Gastroesophageal sphincter (tissue), 3 donors: ENCODE measurements at regions not wholly inside any gene's neighbourhood (a gene's known extent, or its start where the extent isn't known, plus 50 kb on each side); places are given as distances from the start of the nearest gene placed in this dataset.

Experiments used
- EP300 ChIP-seq: sonication (generic); formaldehyde crosslinking; IDR thresholded peaks from one replicate; pipeline ENCODE4 v1.6.1; 2017; ENCODE audit warnings: antibody characterized with exemption, mild to moderate bottlenecking
- POLR2A ChIP-seq, 2 donors: fragments of 450-650 bp; IDR thresholded peaks; one replicate each; pipeline ENCODE4 v1.6.1; 2017; ENCODE audit warnings: antibody characterized with exemption in 2 of 2, mild to moderate bottlenecking in 2 of 2, moderate library complexity in 1 of 2
- POLR2AphosphoS5 ChIP-seq: sonication (generic); formaldehyde crosslinking; IDR thresholded peaks from one replicate; pipeline ENCODE4 v1.6.1; 2017; ENCODE audit warnings: antibody characterized with exemption
- TF ChIP-seq, protein P1 (sequence below), 4 experiments: fragments of 200-600 bp in 2 of 4; fragments of 450-650 bp in 2 of 4; sonication (generic) in 1 of 4; IDR thresholded peaks; one replicate each; pipeline ENCODE4 v1.5.1; 2017 to 2019; ENCODE audit warnings: antibody characterized with exemption in 4 of 4, mild to moderate bottlenecking in 2 of 4, moderate library complexity in 2 of 4

DNA sequence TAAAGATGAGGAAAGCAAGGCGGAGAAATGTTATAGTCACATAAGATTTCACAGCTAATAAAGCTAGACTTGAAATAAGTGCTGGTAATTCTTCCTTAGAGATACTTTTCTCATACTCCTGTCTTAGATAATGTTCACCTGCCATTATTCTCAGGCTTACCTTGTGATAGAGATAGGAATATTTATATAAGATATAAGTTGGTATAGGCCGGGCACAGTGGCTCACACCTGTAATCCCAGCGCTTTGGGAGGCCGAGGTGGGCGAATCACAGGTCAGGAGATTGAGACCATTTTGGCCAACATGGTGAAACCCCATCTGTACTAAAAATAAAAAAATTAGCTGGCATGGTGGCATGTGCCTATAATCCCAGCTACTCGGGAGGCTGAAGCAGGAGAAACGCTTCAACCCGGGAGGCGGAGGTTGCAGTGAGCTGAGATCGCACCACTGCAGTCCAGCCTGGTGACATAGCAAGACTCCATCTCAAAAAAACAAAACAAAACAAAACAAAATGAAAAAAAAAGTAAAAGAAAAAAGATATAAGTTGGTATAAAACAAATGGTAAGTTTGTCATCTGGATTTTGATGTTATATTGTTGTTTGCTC, 1918.4 kb downstream of the MAT2B start:
- TF ChIP-seq, protein P1, sequence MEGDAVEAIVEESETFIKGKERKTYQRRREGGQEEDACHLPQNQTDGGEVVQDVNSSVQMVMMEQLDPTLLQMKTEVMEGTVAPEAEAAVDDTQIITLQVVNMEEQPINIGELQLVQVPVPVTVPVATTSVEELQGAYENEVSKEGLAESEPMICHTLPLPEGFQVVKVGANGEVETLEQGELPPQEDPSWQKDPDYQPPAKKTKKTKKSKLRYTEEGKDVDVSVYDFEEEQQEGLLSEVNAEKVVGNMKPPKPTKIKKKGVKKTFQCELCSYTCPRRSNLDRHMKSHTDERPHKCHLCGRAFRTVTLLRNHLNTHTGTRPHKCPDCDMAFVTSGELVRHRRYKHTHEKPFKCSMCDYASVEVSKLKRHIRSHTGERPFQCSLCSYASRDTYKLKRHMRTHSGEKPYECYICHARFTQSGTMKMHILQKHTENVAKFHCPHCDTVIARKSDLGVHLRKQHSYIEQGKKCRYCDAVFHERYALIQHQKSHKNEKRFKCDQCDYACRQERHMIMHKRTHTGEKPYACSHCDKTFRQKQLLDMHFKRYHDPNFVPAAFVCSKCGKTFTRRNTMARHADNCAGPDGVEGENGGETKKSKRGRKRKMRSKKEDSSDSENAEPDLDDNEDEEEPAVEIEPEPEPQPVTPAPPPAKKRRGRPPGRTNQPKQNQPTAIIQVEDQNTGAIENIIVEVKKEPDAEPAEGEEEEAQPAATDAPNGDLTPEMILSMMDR (IDR thresholded peaks at IDR 0.05): no peak
- TF ChIP-seq POLR2A (IDR thresholded peaks at IDR 0.05): no peak
- no peak for TF ChIP-seq POLR2AphosphoS5
- no peak for TF ChIP-seq EP300
